ENCODE measurements at regions not wholly inside any gene's neighbourhood (a gene's known extent, or its start where the extent isn't known, plus 50 kb on each side); places are given as distances from the start of the nearest gene placed in this dataset.

GRCh38 chr20:16678779-16679178 lies 51.0 kb upstream of the SNRPB2 start:
- H3K27ac Mint-ChIP-seq = no peak overlapping the region
- no peak for DNase-seq
- CTCF ChIA-PET = no interaction called here
- H3K9me3 Mint-ChIP-seq (ENCODE audit: low read depth) = no peaks in the 10 kb centered on the region
- H3K36me3 Mint-ChIP-seq = peaks cover 2% of the 10 kb centered on the region
- H3K4me1 Mint-ChIP-seq = peaks cover 11% of the 10 kb centered on the region
- H3K27me3 Mint-ChIP-seq = peaks cover 2% of the 10 kb centered on the region
- ATAC-seq = no peak
- no peak overlapping the region for H3K4me3 Mint-ChIP-seq

- ATAC-seq (no peak), DNase-seq (no peak)
- Mint-ChIP-seq H3K27ac (no peak overlapping the region), H3K4me3 (no peak overlapping the region), H3K36me3 (peaks cover 2% of the 10 kb centered on the region), H3K9me3 (ENCODE audit: low read depth) (no peaks in the 10 kb centered on the region), H3K27me3 (peaks cover 2% of the 10 kb centered on the region), H3K4me1 (peaks cover 11% of the 10 kb centered on the region)
- CTCF ChIA-PET = no interaction called here
These were observed 52.9 kb upstream of the SNRPB2 start for GRCh38 chr20:16676891-16677290.

GRCh38 chr20:16675001-16675564 lies 54.7 kb upstream of the SNRPB2 start:
- ATAC-seq (peak; percentile 73), DNase-seq (peak; percentile 45)
- CTCF ChIA-PET = interaction anchor here (2.1 kb wide), 1 partner anchor 24 kb away, joined by 6 read pairs; no protein-coding TSS in a partner anchor
- H3K27me3 Mint-ChIP-seq = peaks cover 2% of the 10 kb centered on the region
- no peak overlapping the region for H3K4me3 Mint-ChIP-seq
- H3K36me3 Mint-ChIP-seq = peaks cover 2% of the 10 kb centered on the region
- no peaks in the 10 kb centered on the region for H3K9me3 Mint-ChIP-seq (ENCODE audit: low read depth)
- H3K4me1 Mint-ChIP-seq = peaks cover 11% of the 10 kb centered on the region
- H3K27ac Mint-ChIP-seq = peak overlapping the region; percentile 70

- H3K4me1 Mint-ChIP-seq = peaks cover 11% of the 10 kb centered on the region
- CTCF ChIA-PET = interaction anchor here (2.1 kb wide), 1 partner anchor 25 kb away, joined by 6 read pairs; no protein-coding TSS in a partner anchor
- DNase-seq (no peak), ATAC-seq (no peak)
- no peaks in the 10 kb centered on the region for H3K9me3 Mint-ChIP-seq (ENCODE audit: low read depth)
- H3K36me3 Mint-ChIP-seq = peaks cover 2% of the 10 kb centered on the region
- no peaks in the 10 kb centered on the region for H3K27me3 Mint-ChIP-seq
- no peak overlapping the region for H3K27ac Mint-ChIP-seq
- no peak overlapping the region for H3K4me3 Mint-ChIP-seq
These were observed 55.6 kb upstream of the SNRPB2 start for GRCh38 chr20:16674243-16674642.

- peaks cover 11% of the 10 kb centered on the region for H3K4me1 Mint-ChIP-seq
- no peak overlapping the region for H3K4me3 Mint-ChIP-seq
- DNase-seq = no peak
- H3K9me3 Mint-ChIP-seq (ENCODE audit: low read depth) = no peaks in the 10 kb centered on the region
- CTCF ChIA-PET = no interaction called here
- ATAC-seq = no peak
- no peak overlapping the region for H3K27ac Mint-ChIP-seq
- H3K36me3 Mint-ChIP-seq = peaks cover 2% of the 10 kb centered on the region
- H3K27me3 Mint-ChIP-seq = no peaks in the 10 kb centered on the region
These were observed 57.5 kb upstream of the SNRPB2 start for GRCh38 chr20:16672299-16672698.

- Mint-ChIP-seq H3K9me3 (ENCODE audit: low read depth) (no peaks in the 10 kb centered on the region), H3K4me1 (peaks cover 11% of the 10 kb centered on the region), H3K27ac (no peak overlapping the region), H3K27me3 (no peaks in the 10 kb centered on the region), H3K36me3 (peaks cover 1% of the 10 kb centered on the region), H3K4me3 (no peak overlapping the region)
- ATAC-seq (no peak), DNase-seq (no peak)
- CTCF ChIA-PET = no interaction called here
These were observed 58.1 kb upstream of the SNRPB2 start for GRCh38 chr20:16671753-16672152.

GRCh38 chr20:16666272-16666671 lies 63.6 kb upstream of the SNRPB2 start:
- H3K9me3 Mint-ChIP-seq (ENCODE audit: low read depth) = no peaks in the 10 kb centered on the region
- no peak for DNase-seq
- no peak for ATAC-seq
- H3K27ac Mint-ChIP-seq = no peak overlapping the region
- H3K36me3 Mint-ChIP-seq = no peaks in the 10 kb centered on the region
- H3K27me3 Mint-ChIP-seq = no peaks in the 10 kb centered on the region
- CTCF ChIA-PET = no interaction called here
- no peak overlapping the region for H3K4me3 Mint-ChIP-seq
- no peaks in the 10 kb centered on the region for H3K4me1 Mint-ChIP-seq

- DNase-seq (no peak), ATAC-seq (no peak)
- no peak overlapping the region for H3K4me3 Mint-ChIP-seq
These were observed 65.8 kb upstream of the SNRPB2 start for GRCh38 chr20:16664020-16664419.

GRCh38 chr20:16662467-16662866 lies 67.4 kb upstream of the SNRPB2 start:
- Mint-ChIP-seq H3K9me3 (ENCODE audit: low read depth) (no peaks in the 10 kb centered on the region), H3K4me1 (no peaks in the 10 kb centered on the region), H3K36me3 (no peaks in the 10 kb centered on the region), H3K4me3 (no peak overlapping the region), H3K27ac (no peak overlapping the region), H3K27me3 (no peaks in the 10 kb centered on the region)
- DNase-seq = no peak
- ATAC-seq = no peak
- CTCF ChIA-PET = no interaction called here

More at GRCh38 chr20:16664020-16664419, 65.8 kb upstream of the SNRPB2 start:
- CTCF ChIA-PET = no interaction called here
- Mint-ChIP-seq H3K9me3 (ENCODE audit: low read depth) (no peaks in the 10 kb centered on the region), H3K4me1 (no peaks in the 10 kb centered on the region), H3K36me3 (no peaks in the 10 kb centered on the region), H3K27ac (no peak overlapping the region), H3K27me3 (no peaks in the 10 kb centered on the region)

- Mint-ChIP-seq H3K36me3 (no peaks in the 10 kb centered on the region), H3K27ac (no peak overlapping the region), H3K9me3 (ENCODE audit: low read depth) (no peaks in the 10 kb centered on the region), H3K27me3 (no peaks in the 10 kb centered on the region), H3K4me1 (no peaks in the 10 kb centered on the region), H3K4me3 (no peak overlapping the region)
- CTCF ChIA-PET = no interaction called here
- DNase-seq = no peak
- ATAC-seq = no peak
These were observed 68.1 kb upstream of the SNRPB2 start for GRCh38 chr20:16661756-16662155.

- Mint-ChIP-seq H3K36me3 (no peaks in the 10 kb centered on the region), H3K27ac (no peak overlapping the region), H3K4me1 (no peaks in the 10 kb centered on the region), H3K4me3 (no peak overlapping the region), H3K9me3 (ENCODE audit: low read depth) (no peaks in the 10 kb centered on the region), H3K27me3 (peaks cover 21% of the 10 kb centered on the region)
- DNase-seq = no peak
- CTCF ChIA-PET = no interaction called here
- ATAC-seq = no peak
These were observed 74.8 kb upstream of the SNRPB2 start for GRCh38 chr20:16654858-16655535.

GRCh38 chr20:16653266-16653665 lies 76.6 kb upstream of the SNRPB2 start:
- H3K4me3 Mint-ChIP-seq = no peak overlapping the region
- CTCF ChIA-PET = no interaction called here
- no peak overlapping the region for H3K27ac Mint-ChIP-seq
- H3K9me3 Mint-ChIP-seq (ENCODE audit: low read depth) = no peaks in the 10 kb centered on the region
- no peaks in the 10 kb centered on the region for H3K36me3 Mint-ChIP-seq
- peaks cover 25% of the 10 kb centered on the region for H3K27me3 Mint-ChIP-seq
- no peak for DNase-seq
- ATAC-seq = no peak
- H3K4me1 Mint-ChIP-seq = no peaks in the 10 kb centered on the region

- Mint-ChIP-seq H3K36me3 (no peaks in the 10 kb centered on the region), H3K4me3 (no peak overlapping the region)
- CTCF ChIA-PET = no interaction called here
These were observed 74.8 kb upstream of the KIF16B start for GRCh38 chr20:16647875-16648597.

GRCh38 chr20:16641511-16642023 lies 68.3 kb upstream of the KIF16B start:
- peaks cover 8% of the 10 kb centered on the region for H3K27me3 Mint-ChIP-seq
- H3K4me3 Mint-ChIP-seq = no peak overlapping the region
- no peaks in the 10 kb centered on the region for H3K4me1 Mint-ChIP-seq
- H3K9me3 Mint-ChIP-seq (ENCODE audit: low read depth) = no peaks in the 10 kb centered on the region
- CTCF ChIA-PET = no interaction called here
- DNase-seq (no peak), ATAC-seq (no peak)
- H3K27ac Mint-ChIP-seq = no peak overlapping the region
- no peaks in the 10 kb centered on the region for H3K36me3 Mint-ChIP-seq

More at GRCh38 chr20:16647875-16648597, 74.8 kb upstream of the KIF16B start:
- DNase-seq = no peak
- Mint-ChIP-seq H3K27ac (no peak overlapping the region), H3K27me3 (peaks cover 19% of the 10 kb centered on the region), H3K4me1 (no peaks in the 10 kb centered on the region), H3K9me3 (ENCODE audit: low read depth) (no peaks in the 10 kb centered on the region)
- ATAC-seq = no peak
